ENCODE measurements at regions not wholly inside any gene's neighbourhood (a gene's known extent, or its start where the extent isn't known, plus 50 kb on each side); places are given as distances from the start of the nearest gene placed in this dataset.

DNA sequence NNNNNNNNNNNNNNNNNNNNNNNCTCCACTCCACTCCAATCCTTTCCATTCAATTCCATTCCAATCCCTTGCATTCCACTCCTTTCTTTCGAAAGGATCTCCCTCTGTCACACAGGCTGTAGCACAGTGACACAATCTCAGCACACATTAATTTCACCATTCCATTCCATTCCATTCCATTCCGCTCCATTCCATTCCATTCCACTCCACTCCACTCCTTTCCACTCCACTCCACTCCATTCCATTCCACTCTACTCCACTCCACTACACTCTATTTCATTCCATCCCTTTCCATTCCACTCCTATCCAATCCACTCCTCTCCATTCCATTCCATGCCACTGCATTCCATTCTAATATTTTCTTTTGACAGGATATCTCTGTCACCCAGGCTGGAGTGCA, 1459.0 kb downstream of the TSPY10 start:
- H3K9ac ChIP-seq (ENCODE audit: extremely low read depth, insufficient read length, low read length), result no peak overlapping the region
- H3K27ac ChIP-seq (ENCODE audit: insufficient read length, low read depth, low read length), result no peak overlapping the region
- H3K79me2 ChIP-seq (ENCODE audit: insufficient read depth, low read length), result no peaks in the 10 kb centered on the region
- no peak overlapping the region for H3K56ac ChIP-seq (ENCODE audit: insufficient read length, low read depth, low read length)
- no peak overlapping the region for H3K4ac ChIP-seq (ENCODE audit: low read depth, low read length)
- H3K9me3 ChIP-seq (ENCODE audit: control insufficient read depth, low read depth, low read length), result peaks cover 99% of the 10 kb centered on the region
- no peak overlapping the region for H2BK5ac ChIP-seq (ENCODE audit: insufficient read length, low read length)
- H2BK15ac ChIP-seq (ENCODE audit: low read depth, low read length), result no peak overlapping the region
- H2BK20ac ChIP-seq (ENCODE audit: low read depth, low read length, poor library complexity, severe bottlenecking), result no peak overlapping the region
- no peak overlapping the region for H3K4me2 ChIP-seq (ENCODE audit: insufficient read depth, insufficient read length, low read length)
- no peak overlapping the region for H3K14ac ChIP-seq (ENCODE audit: insufficient read depth, low read length)
- no peak overlapping the region for H4K5ac ChIP-seq (ENCODE audit: insufficient read length, low read depth, low read length)
- no peak overlapping the region for H2AK5ac ChIP-seq (ENCODE audit: insufficient read length, low read length)
- WGBS (ENCODE audit: extremely low coverage, insufficient read length, low lambda C conversion rate), result 100% methylated on average over 1 of the region's 2 CpGs
- no peak overlapping the region for H2BK120ac ChIP-seq (ENCODE audit: low read depth, low read length, poor library complexity, severe bottlenecking)
- peak overlapping the region in 1 of 2 experiments; percentile 12; a peak in 2 of 5 replicates for H3K4me3 Mint-ChIP-seq
- H3K27me3 Mint-ChIP-seq (ENCODE audit: low read depth), result peaks cover 2% of the 10 kb centered on the region; the same call in 1 of the 2 replicates
- H3K36me3 Mint-ChIP-seq (ENCODE audit: insufficient read depth in 1 of 3, low read depth in 3 of 3), result peaks cover 35 to 66% (median 40%) of the 10 kb centered on the region in 3 experiments; a peak in 6 of 7 replicates
- no peaks in the 10 kb centered on the region for H3K79me1 ChIP-seq (ENCODE audit: insufficient read depth, low read depth, low read length, poor library complexity, severe bottlenecking)
- H4K8ac ChIP-seq (replicated peaks; ENCODE audit: insufficient read length, low read depth, low read length), result no peak overlapping the region
- no peak overlapping the region for H2BK12ac ChIP-seq (ENCODE audit: insufficient read length, low read depth, low read length)
- no peak overlapping the region for H3K18ac ChIP-seq (ENCODE audit: insufficient read length, low read depth, low read length)
- H3K4me1 Mint-ChIP-seq, result no peaks in the 10 kb centered on the region
- H3K4me1 ChIP-seq (ENCODE audit: insufficient read depth, low read length), result no peaks in the 10 kb centered on the region
- no peak for DNase-seq
- H3K27ac Mint-ChIP-seq, result no peak overlapping the region
- no peaks in the 10 kb centered on the region for H4K20me1 ChIP-seq (ENCODE audit: control insufficient read depth, insufficient read depth, insufficient read length)
- H2AFZ ChIP-seq (ENCODE audit: low read length), result no peak overlapping the region
- H3K27me3 ChIP-seq (ENCODE audit: insufficient read depth, low read length), result no peaks in the 10 kb centered on the region
- H3K23me2 ChIP-seq (ENCODE audit: insufficient read length, low read depth, low read length, poor library complexity, severe bottlenecking), result no peaks in the 10 kb centered on the region
- no peak overlapping the region for H3T11ph ChIP-seq (ENCODE audit: low read length)
- no peak overlapping the region for H3K23ac ChIP-seq (ENCODE audit: insufficient read length, low read depth, low read length)
- peaks cover 91 to 98% of the 10 kb centered on the region in 2 experiments for H3K9me3 Mint-ChIP-seq
- TF ChIP-seq, protein P1, sequence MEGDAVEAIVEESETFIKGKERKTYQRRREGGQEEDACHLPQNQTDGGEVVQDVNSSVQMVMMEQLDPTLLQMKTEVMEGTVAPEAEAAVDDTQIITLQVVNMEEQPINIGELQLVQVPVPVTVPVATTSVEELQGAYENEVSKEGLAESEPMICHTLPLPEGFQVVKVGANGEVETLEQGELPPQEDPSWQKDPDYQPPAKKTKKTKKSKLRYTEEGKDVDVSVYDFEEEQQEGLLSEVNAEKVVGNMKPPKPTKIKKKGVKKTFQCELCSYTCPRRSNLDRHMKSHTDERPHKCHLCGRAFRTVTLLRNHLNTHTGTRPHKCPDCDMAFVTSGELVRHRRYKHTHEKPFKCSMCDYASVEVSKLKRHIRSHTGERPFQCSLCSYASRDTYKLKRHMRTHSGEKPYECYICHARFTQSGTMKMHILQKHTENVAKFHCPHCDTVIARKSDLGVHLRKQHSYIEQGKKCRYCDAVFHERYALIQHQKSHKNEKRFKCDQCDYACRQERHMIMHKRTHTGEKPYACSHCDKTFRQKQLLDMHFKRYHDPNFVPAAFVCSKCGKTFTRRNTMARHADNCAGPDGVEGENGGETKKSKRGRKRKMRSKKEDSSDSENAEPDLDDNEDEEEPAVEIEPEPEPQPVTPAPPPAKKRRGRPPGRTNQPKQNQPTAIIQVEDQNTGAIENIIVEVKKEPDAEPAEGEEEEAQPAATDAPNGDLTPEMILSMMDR (conservative IDR thresholded peaks at IDR 0.05), result no peak
- no peak overlapping the region for H4K91ac ChIP-seq (ENCODE audit: insufficient read length, low read depth, low read length)

Data from H9 (cell line).